Pons (tissue), 1 donor: ENCODE measurements at regions not wholly inside any gene's neighbourhood (a gene's known extent, or its start where the extent isn't known, plus 50 kb on each side); places are given as distances from the start of the nearest gene placed in this dataset.
"Not testable (repeated sequence)": the region's sequence is repeated elsewhere in the genome, so short reads cannot be mapped to it uniquely, and the experiment has no call there.

Experiments used
- DNase-seq: peaks from one replicate; pipeline ENCODE4 v3.0.0-alpha.2; 2016; ENCODE audit warnings: low spot score

DNA sequence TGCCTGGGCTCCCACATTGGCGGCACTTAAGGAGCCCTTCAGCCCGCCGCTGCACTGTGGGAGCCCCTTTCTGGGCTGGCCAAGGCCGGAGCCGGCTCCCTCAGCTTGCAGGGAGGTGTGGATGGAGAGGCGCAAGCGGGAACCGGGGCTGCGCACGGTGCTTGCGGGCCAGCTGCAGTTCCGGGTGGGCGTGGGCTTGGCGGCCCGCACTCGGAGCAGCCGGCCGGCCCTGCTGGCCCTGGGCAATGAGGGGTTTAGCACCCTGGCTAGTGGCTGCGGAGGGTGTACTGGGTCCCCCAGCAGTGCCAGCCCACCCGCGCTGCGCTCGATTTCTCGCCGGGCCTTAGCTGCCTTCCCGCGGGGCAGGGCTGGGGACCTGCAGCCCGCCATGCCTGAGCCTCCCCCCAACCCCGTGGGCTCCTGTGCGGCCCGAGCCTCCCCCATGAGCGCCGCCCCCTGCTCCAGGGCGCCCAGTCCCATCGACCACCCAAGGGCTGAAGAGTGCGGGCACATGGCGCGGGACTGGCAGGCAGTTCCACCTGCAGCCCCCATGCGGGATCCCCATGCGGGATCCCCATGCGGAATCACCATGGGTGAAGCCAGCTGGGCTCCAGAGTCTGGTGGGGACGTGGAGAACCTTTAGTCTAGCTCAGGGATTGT is 998.9 kb upstream of the MIR17HG start:
- DNase-seq, result not testable (repeated sequence)

DNA sequence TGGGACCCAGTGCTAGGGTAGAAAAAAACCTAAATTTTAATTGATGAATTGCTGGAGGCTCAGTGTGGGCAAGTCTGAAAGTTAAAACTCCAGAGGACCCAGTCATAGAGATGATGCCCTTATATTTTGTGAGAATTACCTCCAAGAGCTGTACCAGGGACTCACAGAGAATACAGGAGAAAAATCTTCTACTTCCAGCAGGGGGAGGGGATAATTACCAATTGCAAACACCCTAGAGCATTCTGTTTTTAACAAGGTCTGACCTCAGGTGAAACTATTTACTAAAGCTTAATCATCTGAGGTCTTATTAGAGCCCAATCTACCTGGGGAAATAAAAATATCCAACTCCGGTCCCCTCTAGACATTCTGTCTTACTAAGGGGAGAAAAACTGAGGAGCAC is 994.7 kb upstream of the MIR17HG start:
- no peak for DNase-seq

DNA sequence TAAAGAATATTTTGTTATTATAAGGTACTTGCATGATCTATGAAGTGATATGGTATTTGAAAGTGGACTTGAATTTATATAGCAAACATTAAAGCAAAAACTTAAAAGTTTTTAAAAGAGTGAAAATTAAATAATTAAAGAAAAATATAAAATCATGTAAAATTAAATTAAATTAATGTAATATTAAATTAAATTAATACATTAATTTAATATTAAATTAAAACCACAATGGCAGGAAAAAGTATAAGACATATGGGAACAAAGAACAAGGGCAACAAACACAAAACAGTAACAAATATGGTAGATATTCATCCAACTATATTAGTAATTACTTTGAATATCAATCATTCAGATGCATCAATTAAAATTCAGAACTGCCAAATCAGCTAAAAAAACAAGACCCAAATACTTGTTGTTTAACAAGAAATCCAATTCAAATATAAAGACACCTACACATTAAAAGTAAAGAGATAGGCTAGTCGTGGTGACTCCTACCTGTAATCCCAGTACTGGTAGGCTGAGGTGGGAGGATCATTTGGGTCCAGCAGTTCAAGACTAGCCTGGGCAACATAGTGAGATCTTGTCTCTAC is 992.2 kb upstream of the MIR17HG start:
- no peak for DNase-seq

DNA sequence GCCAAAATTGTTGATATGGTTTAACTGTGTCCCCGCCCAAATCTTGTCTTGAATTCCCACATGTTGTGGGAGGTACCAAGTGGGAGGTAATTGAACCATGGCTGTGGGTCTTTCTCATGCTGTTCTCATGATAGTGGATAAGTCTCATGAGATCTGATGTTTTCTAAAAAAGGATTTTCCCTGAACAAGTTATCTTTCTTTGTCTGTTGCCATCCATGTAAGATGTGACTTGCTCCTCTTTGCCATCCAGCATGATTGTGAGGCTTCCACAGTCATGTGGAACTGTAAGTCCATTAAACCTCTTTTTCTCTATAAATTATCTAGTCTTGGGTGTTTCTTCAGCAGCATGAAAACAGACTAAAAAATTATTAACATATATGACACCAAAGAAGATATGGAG is 986.7 kb upstream of the MIR17HG start:
- DNase-seq, result no peak

DNA sequence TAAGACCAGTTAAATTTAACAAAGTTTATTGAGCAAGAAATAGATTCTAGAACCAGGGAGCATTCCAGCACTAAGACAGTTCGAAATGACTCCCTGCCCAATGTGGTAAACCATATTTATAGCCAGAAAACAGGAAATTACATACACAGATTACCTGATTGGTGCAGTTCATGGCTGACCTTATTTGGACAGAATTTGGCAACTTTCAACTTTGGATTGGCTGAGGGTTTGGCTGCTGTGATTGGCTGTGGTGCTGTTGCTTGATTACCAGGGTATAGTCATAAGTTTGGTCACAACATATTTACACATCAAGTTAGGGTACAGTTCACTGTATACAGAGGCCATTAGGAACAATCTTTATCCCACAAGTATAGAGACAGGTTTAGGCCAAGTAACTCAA is 984.8 kb upstream of the MIR17HG start:
- DNase-seq, result no peak

DNA sequence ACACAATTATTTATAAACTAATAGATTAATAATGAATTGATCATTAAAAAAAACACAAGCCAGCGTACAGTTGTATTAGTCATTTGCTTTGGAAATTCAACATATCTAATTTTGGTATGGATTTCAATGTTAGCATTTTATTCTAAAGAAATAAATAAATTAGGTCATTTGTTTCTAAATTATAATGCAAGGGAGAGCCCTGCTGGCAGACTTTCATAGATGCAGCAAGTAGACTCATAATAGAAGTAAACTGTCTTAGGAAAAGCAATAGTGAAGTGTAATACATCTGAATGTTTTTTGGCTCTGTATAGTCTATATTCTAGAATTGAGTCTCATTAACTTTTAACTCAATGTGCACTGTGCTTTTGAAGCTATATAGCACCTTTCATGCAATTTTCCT is 982.4 kb upstream of the MIR17HG start:
- DNase-seq, result no peak

DNA sequence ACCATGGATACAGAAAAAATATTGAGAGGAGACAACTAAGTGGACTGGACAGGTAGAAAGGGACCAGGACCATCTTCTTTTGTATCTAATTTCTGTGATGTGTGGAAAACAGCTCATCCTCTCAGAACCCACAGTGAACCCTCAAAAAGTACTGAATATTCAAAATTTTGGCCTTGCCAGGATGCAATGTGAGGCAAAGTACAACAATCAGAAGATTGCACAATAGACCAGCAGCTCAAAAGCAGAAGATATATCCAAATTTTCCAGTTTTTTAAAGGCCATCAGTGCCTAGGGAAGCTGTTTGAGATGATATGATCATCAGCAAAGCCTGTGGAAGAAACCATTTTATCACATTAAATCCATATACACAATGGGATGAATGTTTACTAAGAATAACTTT is 973.3 kb upstream of the MIR17HG start:
- no peak for DNase-seq

DNA sequence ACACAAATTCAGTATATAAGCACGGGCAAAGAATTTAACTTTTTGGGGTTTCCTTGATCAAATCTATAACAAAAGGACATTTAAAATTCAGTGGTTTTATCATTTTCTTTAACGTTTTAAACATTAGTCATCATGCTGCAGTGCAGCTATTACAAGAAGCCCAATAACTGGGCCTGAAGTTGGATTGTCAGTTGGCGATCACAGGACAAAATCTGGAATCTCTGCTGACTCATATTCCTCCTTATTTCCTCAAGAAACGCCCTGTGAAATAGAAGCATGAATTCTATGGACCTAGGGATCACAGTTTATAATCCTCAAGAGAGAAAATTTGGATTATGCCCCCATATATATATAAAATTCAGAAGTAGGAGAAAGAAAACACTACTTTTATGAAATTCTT is 971.6 kb upstream of the MIR17HG start:
- no peak for DNase-seq

DNA sequence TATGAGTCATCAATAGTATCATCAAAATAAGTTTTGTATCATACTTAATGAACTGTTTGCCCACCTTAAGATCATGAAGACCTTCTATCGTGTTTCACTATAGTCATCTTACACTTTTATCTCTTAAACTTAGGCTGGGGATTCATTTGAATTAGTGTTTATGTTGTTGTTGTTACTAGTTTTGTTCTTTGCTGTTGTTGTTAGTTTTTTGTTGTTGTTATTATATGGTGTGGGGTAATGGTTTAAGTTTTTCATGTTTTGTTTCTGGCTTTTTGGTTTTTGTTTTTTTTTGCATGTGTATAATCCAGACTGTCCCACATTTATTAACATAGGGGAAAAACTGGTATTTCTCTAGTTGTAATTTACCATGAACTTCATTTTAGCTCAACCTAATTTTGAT is 965.1 kb upstream of the MIR17HG start:
- no peak for DNase-seq

DNA sequence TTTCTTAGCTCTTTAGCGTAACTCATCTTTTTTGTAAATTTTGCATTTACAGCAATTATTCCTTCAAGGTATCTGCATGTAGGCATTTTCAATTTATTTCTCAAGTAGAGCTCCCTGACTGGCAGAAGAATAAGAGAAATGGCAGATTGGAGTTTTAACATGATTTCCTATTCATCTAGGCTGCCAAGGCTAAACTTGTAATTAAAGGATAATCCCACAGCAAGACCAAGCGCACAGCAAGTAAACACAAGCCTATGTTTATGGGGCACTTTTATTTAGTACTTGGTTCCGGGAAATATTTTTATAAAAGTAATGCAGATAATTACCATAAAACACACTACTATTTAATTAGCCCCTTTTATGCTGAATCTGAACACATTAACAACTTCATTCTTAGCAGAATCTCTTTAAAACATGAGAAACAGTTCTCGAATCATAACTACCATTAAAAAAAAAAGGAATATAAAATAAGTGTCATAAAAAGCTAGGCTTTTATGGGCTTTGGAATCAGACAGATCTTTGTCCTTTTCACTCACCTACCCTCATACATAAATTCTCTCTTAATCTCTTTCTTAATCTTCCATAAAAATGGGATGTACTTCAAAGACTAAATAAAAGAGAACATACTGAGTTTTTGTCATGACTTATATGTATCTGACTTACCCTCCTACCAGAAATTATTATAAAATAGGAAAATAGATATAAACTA is 961.6 kb upstream of the MIR17HG start:
- no peak for DNase-seq

DNA sequence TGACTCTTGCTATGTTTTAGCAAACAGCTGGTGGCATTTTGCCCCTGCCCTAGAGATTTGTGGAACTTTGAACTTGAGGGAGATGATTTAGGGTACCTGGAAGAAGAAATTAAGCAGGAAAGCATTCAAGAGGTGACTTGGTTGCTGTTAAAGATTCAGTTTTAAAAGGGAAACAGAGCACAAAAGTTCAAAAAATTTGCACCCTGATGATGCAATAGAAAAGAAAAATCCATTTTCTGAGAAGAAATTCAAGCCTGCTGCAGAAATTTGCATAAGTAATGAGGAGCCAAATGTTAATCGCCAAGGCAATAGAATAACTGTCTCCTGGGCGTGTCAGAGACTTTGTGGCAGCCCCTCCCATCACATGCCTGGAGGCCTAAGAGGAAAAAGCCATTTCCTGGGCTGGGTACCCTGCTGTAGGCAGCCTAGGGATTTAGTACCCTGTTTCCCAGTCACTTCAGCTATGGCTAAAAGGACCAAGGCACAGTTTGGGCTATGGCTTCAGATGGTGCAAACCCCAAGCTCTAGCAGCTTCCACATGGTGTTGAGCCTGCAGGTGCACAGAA is 958.5 kb upstream of the MIR17HG start:
- no peak for DNase-seq

DNA sequence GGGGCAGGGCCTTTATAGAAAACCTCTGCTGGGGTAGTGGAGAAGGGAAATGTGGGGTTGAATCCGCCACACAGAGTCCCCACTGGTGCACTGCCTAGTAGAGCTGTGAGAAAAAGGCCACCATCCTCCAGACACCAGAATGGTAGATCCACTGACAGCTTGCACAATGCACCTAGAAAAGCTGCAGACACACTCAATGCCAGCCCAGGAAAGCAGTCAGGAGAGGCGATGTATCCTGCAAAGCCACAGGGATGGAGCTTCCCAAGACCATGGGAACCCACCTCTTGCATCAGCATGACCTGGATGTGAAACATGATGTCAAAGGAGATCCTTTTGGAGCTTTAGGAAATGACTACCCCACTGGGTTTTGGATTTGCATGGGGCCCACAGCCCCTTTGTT is 958.0 kb upstream of the MIR17HG start:
- DNase-seq, result no peak

DNA sequence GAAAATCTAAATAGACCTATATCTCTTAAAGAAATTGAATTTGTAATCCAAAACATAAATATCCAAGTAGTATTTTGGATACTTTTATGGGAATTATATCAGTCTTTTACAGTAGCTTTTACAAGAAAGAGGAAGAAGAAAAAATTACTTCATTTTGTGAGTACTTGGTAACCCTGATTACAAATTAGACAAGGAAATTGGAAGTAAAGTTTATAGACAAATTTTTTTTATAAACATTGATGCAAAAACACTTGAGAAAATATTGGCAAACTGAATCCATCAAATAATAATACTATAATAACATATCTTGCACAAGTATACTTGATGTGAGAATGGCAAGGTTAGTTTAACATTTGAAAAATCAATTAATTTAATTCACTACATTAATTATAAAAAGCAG is 954.1 kb upstream of the MIR17HG start:
- DNase-seq, result no peak

DNA sequence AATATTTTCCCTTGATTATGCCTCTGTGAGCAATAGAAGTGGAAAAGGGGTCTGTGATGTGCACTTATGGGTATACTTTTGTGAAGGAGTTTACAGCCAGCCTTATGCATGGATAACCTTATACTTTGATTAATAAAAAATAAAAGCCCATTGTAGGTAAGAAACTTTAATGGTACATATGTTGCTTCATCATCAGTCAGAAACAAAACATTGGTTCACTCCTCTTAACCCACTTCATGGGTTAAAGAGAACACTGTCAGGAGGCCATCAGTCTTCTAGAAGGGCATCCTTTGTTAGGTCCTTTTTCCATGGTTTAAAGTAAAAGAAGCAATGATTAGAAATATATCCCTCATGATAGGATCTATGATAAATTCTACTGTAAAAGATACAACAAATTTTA is 952.1 kb upstream of the MIR17HG start:
- no peak for DNase-seq

DNA sequence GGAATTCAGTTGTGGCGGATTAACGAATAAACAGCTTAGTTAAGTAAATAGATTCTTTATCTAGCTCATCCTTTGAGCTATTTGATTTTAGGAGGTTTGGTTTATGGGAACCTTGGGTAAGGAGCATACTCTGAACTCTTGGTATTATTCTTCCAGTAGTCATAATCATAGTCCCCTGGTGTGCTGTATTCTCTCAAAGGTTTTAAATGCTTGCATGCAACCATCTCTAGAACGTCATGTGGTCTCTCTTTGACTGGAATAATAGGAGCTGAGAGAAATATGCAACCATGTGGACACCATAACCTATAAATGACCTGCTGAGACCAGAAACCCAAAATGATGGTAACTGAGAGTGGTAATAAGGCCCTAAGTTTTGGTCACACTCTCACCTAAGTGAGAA is 951.6 kb upstream of the MIR17HG start:
- DNase-seq, result no peak

DNA sequence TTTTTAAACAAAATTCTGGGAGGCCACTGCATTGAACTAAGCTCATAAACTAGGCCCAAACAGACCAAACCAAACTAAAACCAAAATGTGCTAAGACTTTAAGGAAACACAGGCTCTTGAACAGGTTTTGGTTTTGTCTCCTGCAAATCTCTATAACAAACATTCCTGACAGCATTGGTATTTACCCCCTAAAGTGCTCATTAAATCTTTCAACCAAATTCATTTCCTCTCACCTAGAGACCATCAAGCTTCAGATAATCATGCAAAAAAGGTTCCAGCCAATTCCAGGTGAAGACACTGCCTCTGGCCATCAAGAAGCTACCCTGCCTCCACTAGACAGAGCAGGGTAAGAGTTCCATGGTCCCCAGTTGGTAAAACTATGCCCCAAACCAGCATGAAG is 951.2 kb upstream of the MIR17HG start:
- no peak for DNase-seq

DNA sequence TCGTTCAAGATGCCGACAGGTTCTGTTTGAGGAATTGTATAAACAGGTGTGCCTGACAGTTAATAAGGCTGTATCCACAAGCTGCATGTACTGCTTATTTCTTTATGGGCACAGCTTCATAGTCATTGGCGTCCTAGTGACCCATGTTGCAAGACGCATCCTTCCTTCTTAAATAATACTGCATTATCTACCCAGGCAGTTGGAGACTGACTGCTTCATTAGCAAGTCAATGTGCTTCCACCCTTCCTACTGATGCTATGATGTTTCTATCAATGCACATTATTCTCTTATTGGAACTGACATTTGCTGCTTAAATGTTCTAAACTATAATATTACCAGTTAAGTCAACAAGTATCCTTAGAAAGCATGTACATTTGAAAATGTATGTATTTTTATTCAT is 950.0 kb upstream of the MIR17HG start:
- no peak for DNase-seq

DNA sequence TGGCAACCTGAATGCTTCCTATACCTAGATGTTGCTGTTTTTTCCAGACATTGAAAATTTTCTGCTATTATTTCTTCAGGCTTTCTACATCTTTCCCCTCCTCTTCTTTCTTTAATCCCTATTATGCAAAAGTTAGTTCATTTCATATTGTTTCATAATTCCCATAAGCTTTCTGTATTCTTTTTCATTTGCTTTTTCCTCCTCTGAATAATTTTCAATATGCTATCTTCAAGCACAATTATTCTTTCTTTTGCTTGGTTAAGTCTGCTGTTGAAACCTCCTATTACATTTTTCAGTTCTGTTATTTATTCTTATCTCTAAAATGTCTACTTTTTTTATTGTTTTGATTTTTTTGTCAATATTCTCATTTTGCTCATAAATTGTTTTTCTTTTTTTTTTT is 947.1 kb upstream of the MIR17HG start:
- no peak for DNase-seq

DNA sequence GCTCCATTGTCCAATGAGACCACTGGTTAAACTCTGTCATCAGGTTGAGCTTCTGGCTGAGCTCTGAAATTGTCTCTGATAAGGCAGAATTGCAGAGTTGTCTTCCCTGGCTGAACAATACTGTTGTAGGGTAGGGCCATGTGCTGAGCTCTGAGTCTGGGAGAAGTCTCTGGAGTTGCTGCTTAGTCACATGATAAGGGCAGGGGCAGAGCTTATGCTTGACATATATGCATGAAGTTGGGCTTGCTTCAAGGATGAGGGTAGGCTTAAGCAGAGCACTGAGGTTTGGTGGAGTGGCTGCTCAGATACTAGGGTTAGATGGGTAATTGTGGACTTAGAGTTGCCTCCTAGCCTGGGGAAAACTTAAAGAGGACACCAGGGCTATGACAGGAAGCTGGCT is 946.3 kb upstream of the MIR17HG start:
- no peak for DNase-seq

DNA sequence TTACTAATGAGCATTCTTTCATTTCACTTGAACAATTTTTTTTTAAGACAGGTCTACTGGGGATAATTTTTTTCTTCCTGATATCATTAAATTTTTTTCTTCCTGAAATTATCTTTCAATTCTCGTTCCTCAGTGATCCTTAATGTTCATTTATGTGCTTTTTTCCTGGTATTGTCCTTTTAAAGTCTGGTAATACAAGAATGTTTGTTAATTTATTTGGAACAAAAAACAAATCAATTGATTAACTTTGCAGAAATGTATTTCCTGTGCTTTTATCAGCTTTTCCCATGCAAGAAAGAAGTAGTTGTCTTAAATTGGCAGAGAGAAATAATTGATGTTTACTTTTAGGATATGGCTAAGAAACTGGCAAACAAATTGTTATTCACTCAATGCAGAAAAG is 945.4 kb upstream of the MIR17HG start:
- DNase-seq, result no peak

DNA sequence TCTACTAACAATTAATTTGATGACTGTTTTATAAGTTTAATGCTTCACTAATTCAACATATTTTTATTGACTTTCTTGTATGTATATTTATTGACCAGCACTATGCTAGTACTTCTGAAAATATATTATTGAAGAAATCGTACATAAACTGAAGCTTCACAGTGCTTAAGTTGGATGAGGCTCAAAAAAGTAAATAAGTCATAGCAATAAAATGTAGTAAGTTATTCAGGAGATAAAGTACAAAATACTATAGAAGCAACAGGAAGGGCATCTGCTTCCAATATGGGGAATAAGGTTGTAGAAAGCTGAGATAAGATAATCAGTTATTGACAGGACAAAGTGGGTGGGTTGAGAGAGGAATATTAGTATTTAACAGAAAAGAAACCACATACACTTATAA is 944.9 kb upstream of the MIR17HG start:
- no peak for DNase-seq

DNA sequence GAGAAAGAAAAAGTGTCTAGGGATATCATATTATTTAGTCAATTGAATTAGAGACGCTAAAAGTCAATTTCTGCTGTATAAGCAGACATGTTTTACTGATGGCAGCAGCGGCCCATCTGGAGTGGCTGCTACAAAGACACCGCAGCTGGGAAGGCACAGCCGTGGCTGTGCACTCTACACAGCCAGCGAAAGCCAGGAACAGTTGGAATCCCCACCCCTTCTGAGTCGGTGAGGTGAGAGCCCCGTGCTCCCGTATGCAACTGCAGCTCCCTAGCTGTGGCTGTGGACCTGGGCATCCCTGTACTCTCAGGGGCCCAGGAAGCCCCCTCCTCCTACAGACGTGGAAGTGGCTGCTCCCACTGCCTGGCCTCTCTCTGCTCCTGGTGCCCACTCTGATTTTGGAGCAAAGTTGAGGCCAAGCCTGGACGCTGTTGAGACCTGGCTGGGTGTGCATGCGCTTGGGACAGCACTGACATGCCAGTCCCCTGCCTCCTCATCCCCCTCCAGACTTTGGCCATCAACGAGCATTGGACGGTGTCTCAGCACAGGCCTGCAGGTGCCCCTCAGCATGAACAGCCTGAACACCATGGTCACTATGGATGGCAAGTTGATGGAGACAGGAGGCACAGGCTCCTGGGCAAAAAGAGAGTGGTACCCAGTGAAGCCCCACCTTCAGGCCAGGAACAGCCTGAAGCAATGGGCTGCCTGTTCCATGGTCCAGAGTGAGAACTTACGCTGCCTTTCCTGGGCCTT is 944.0 kb upstream of the MIR17HG start:
- no peak for DNase-seq

DNA sequence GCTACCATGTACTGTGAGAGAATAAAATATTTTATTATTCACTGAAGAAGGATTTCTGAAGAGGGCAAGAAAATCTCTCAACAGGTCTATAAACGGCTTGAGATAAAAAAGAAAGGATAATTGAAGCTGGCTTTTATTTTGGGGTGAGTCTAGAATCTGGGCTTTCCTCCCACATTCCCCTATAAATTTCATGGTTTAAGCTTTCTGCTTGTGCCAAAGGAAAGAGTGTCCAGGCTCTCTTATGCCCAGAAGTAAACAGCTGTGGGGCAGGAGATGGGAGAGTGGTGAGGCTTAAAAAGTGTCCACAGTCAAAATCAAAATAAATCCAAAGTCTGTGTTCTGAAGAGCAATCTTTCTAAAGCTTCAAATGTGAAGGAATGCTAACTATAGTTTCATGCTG is 942.2 kb upstream of the MIR17HG start:
- DNase-seq, result no peak
